Skin epidermis (tissue), 12 donors: ENCODE measurements at regions not wholly inside any gene's neighbourhood (a gene's known extent, or its start where the extent isn't known, plus 50 kb on each side); places are given as distances from the start of the nearest gene placed in this dataset.

Experiments used
- H3K27ac ChIP-seq, 21 experiments: fragments of 200-600 bp; sonication (generic) in 11 of 21; one replicate each; pipeline ENCODE4 v1.5.0; 2020; ENCODE audit warnings: mild to moderate bottlenecking in 3 of 21, inconsistent platforms in 2 of 21, moderate library complexity in 2 of 21
- H3K4me3 ChIP-seq, 7 experiments: fragments of 200-600 bp; sonication (generic) in 2 of 7; one replicate each; pipeline ENCODE4 v1.5.0; 2020; ENCODE audit warnings: inconsistent platforms in 2 of 7, mild to moderate bottlenecking in 2 of 7, moderate library complexity in 1 of 7

DNA sequence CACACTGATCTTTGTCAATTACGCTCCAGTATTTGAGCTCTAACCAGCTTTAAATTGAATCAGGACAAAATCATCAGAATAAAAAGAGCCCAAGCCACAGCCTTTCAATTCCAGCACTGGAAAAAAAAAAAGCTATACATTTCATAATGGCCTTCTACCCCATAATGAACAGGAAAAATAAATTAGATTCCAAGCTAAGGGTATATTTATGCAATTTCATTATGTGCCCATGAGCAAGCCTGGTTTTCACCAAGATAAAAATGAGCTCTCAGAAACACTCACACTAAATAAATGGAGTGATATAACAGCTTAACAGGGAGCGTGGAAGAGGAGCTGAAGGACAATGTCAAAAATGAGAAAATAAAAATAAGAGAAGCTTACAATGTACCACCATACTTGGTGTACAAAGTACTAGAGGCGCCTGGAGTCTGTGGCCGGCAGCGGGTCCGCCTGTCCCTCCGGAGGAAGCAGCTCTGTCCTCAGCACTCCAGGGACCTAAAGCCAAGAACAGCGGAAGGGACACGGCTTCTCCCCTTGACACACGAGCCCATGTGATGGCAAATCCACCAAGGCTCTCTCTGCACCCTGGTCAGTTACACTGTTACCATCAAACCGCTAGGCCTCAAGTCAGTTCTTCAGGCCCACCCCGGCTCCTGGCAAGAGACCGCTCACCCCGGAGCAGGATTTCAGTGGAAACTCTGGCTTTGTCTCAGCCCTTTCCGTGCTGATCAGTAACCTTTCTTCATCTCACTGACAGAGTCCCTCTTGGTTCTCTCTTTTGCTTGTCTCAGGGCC lies 69.6 kb downstream of the RBFOX3 start:
- no peak overlapping the region for H3K4me3 ChIP-seq
- no peak overlapping the region for H3K27ac ChIP-seq

GRCh38 chr17:79539944-79540705 lies 70.7 kb downstream of the RBFOX3 start:
- no peak overlapping the region for H3K27ac ChIP-seq
- no peak overlapping the region for H3K4me3 ChIP-seq

DNA sequence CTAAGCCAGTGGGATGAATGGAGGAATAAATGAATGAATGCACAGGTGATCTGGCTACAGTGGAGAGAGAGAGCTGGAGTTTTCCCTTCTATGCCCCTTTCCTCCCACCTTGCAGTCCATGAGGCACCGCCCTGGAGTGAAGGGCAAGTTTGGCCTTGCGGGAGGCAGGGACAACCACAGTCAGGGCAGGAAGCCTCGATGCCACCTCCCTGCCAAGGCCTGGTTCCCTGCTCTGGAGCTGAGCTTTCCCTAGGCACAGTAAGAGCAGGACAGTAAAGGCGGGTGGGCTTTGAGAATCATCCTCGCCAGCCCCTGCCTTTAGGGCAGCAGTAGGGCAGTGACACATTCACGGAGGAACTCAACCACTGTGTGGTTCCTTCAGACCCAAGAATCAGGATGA lies 72.6 kb downstream of the RBFOX3 start:
- Histone ChIP-seq H3K4me3 (no peak overlapping the region), H3K27ac (no peak overlapping the region)

DNA sequence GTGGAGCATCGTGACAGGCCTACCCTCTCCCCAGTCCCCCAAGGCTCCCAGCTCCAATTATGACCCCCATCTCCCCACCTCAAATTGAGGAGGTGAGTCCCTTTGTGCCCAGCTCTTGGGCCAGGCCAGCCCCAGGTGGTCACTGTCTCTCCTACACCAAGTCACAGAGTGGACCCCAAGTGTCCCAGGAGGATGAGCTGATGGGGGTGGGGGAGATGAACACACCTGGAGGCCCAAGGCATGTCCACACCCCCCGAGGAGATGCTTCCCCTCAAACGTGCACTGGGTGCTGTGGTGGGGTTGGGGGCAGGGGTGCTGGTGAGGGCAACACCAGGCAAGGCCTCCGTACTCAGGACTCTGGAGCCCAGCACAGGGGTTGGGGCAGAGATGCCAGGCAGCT lies 73.2 kb downstream of the RBFOX3 start:
- no peak overlapping the region for H3K27ac ChIP-seq
- H3K4me3 ChIP-seq = no peak overlapping the region

DNA sequence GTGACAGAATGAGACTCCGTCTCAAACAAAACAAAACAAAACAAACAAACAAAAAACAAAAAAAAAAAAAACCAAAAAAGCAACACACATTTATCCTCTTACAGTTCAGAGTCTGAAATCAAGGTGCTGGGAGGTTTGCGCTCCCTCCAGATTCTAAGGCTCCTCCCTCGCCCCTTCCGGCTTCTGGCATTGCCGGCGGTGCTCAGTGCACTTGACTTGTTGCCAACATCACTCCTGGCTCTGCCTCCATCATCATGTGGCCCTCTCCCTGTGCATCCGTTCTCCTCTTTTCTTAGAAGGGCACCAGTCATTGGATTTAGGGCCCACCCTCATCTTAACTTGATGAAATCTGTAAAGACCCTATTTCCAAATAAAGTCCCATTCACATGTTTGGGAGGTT lies 73.8 kb downstream of the RBFOX3 start:
- Histone ChIP-seq H3K27ac (no peak overlapping the region), H3K4me3 (no peak overlapping the region)

DNA sequence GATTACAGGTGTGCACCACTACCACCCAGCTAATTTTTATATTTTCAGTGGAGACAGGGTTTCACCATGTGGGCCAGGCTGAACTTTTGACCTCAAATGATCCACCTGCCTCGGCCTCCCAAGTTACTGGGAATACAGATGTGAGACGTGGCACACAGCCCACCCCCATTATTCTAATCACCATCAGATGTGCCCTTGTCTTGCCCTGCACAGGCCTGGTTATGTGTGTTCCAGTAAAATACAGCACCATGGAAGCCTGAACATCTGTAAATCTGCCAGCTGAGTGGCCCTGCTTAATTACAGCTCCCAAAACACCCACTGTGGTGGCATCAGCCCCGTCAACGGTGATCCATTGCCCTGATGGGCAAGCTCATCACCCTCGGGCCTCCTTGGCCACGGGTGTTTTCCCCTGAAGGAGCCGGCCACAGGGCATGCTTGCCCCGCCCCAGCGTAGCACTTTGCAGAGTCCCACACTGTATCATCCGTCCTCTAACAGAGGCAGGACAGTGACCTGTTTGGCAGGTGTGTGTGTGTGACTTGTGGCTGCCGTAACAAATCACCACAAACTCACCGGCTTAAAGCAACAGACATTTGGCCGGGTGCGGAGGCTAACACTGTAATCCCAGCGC lies 74.5 kb downstream of the RBFOX3 start:
- H3K4me3 ChIP-seq = no peak overlapping the region
- H3K27ac ChIP-seq = no peak overlapping the region

GRCh38 chr17:79535728-79536025 lies 75.2 kb downstream of the RBFOX3 start:
- Histone ChIP-seq H3K4me3 (no peak overlapping the region), H3K27ac (no peak overlapping the region)

DNA sequence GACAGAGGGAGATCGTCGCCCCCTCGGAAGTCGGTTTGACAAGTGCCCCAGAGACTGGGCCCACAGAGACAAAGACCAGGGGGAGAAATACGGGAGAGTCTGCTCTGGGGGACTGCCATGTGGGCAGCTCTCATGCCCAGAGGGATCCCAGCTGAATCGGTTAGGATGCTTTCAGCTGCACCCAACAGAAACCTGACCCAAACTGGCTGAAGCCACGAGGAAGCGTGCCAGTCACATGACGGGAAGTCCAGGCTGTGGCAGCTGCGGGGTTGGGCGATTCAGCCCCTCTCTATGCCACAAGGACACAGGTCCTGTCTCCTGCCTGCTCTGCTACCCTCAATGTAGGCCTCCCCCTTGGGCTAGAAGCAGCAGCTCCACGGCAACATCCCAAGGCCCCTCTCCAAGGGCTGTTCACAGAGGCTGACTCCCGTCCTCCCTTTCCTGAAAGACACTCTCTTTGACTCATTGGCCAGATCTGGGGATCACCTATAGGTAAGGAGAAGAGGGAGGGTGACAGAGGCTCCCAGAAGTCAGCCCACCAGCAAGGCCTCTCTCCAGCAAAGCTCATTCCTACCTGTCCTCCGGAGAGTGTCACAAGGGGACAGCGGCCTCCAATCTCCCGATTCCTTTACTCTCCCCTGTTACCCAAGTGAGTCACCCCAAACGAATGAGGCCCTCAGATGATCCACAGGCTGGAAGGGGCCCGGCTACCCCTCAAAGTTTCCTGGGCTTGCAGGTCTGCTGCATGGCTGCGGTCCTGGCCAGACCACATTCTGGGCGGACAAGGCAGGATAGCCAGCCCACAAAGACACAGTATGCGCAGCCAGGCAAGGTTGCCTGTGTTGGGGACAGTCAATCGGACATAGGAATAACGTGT lies 75.8 kb downstream of the RBFOX3 start:
- Histone ChIP-seq H3K4me3 (no peak overlapping the region), H3K27ac (no peak overlapping the region)

DNA sequence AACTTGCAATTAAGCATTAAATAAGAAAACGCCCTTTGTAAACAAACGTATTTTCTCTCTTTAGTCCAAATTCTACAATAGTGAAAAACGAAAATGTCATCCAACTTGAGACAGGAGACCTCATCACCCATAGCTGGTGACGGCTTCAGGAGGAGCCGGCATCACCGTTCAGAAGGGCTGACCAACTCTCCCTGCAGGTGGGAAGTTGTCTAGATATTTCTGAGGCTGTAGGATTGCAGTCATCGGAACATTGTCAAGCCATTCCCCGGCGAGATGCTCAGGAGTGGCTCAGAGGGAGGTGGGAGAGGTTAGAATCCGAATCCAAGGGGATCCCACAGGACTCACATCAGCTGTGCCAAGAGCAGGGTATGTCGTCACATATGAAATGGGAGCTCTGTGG lies 76.7 kb downstream of the RBFOX3 start:
- Histone ChIP-seq H3K27ac (no peak overlapping the region), H3K4me3 (no peak overlapping the region)

- peak overlapping the region in 1 of 21 experiments; percentile 13 for H3K27ac ChIP-seq
- no peak overlapping the region for H3K4me3 ChIP-seq
Observed at GRCh38 chr17:79533116-79533515, 77.7 kb downstream of the RBFOX3 start.

DNA sequence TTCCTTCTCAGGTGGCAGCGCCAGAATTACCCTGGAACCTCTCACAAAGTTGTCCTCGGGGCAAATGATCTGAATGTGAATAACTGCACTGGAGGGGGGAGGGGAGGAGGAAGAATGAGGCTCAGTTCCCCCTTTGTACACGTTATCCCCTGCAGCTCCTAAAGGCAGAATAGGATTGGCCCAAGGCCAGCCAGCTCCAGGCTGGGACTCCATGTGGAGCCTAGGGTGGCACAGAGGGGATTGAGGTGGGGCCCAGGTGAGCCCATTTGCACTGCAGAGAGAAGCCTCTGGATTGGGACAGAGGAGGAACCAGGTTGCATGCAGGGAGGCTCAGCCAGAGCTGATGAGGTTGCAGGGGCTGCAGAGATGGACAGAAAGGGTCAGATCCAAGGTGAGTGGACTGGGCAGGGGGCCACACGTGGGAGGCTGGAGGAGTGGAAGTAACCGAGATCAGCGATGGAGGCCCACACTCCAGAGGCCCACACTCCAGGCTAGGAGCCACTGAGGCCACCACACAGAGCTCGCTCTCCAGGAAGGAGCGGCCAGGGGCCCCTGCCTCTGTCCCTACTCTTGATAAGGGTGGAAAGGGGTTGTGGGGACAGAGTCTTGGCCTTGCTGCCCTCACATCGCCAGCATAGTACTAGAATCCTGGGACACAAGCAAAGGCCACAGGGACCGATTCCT lies 78.6 kb downstream of the RBFOX3 start:
- no peak overlapping the region for H3K27ac ChIP-seq
- no peak overlapping the region for H3K4me3 ChIP-seq

GRCh38 chr17:79531191-79532095 lies 79.4 kb downstream of the RBFOX3 start:
- no peak overlapping the region for H3K27ac ChIP-seq
- H3K4me3 ChIP-seq = no peak overlapping the region

DNA sequence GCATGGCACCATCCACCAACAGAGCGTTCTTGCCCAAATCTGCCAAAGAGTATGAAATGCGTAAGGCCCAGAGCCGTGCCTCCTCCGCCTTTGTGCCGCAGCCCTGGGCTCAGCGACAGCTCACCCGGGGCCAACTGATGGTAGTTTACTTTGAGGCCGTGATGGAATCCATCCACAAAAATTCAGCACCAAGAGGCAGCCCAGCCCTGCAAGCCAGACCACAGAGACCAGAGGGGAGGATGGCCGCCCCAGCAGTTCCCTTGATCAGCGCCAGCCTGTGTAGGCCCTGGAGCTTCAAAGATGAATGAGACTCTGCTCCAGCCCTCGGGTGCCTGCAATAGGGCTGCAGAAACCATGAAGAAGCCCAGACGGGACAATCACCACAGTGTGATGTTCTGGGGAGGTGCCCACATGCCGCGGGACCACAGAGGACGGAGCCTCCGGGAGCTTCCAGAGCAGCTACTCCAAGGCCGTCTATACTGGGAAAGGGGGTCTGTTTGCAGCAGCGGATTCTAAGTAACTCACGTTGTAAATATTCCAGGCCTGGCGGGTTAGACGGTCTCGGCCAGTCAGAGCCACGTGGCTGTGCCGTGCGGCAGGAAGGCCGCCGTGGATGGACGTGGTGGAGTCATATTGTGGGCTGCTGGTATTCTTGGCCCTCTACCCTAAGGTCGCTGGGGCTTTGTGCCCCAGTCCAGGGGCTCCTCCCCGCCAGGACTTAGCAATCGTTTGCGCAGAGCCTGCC lies 80.3 kb downstream of the RBFOX3 start:
- no peak overlapping the region for H3K27ac ChIP-seq
- H3K4me3 ChIP-seq = no peak overlapping the region

GRCh38 chr17:79529661-79530081 lies 81.2 kb downstream of the RBFOX3 start:
- H3K4me3 ChIP-seq = no peak overlapping the region
- no peak overlapping the region for H3K27ac ChIP-seq

DNA sequence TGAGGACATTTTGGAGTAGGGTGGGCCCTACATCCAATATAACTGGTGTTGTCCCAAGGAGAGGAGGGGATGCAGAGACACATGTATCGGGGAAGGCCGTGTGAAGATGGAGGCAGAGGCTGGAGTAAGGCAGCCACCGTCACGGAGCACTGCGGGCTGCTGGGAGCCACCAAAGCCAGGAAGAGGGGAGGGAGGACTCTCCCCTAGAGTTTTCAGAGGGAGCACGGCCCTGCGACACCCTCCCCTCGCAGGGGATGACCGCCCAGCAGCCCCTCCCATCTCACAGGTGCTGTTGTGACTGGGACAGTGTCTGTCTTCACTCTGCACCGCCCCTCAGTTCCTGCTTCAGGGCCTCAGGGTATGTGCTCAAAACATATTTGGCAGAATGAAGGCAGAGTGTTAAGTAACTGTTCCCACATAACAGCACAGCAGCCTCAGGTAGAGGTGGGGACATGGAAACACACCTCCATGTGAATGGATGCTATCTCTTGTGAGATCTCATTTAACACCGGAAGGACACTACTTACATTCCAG lies 82.2 kb downstream of the RBFOX3 start:
- H3K4me3 ChIP-seq = no peak overlapping the region
- H3K27ac ChIP-seq = no peak overlapping the region

GRCh38 chr17:79527306-79527705 lies 83.5 kb downstream of the RBFOX3 start:
- no peak overlapping the region for H3K27ac ChIP-seq

DNA sequence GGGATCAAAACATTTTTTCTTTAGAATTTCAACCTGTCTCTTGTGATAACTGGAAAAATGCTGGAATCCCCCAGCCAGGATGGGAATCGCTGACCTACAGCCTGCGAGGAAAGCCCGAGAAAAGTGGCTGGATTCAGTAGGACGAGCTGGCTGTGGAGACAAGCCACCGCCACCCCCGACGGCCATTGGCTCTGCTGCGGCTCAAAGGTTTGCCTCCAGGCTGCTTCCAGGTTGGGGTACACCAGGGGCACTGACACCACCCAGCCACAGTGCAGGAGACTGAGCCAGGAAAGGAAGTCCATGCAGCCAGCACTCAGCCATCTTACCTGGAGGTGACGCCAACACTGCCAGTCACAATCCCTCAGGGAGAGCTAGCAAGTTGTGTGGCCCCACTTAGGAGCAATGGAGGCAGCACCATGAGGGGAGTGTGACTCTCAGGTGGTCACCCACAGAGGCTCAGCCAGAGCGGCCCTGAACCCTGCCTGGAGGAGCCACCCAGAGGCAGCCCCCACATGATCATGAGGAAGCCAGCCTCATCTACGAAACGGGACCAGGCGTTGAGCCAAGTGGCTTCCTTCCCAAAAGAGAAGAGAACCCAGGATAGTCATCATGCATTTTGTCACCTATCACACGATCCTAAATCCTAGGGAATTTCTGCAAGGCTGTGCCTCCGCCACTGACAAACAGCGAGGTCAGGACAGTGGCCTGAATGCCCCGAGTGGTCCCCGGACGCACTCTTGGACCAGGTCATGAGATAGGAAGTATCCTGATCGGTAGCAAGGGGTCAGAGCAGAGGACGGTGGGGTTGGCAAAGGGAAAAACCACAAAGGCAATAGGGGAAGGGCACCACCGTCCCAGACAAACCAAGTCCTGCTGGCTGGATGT lies 84.8 kb downstream of the RBFOX3 start:
- Histone ChIP-seq H3K4me3 (no peak overlapping the region), H3K27ac (no peak overlapping the region)

More at GRCh38 chr17:79527306-79527705, 83.5 kb downstream of the RBFOX3 start:
- no peak overlapping the region for H3K4me3 ChIP-seq
